OCI-LY3 (cell line): ENCODE measurements at regions not wholly inside any gene's neighbourhood (a gene's known extent, or its start where the extent isn't known, plus 50 kb on each side); places are given as distances from the start of the nearest gene placed in this dataset.
"Not testable (repeated sequence)": the region's sequence is repeated elsewhere in the genome, so short reads cannot be mapped to it uniquely, and the experiment has no call there.

Experiments used
- H2AFZ ChIP-seq: fragments of 200-600, 300-600 bp; shearing (Covaris generic); 2 replicates; pipeline ENCODE4 v1.6.0; 2014; ENCODE audit warnings: antibody characterized with exemption, low read depth, low read length
- H3K27ac ChIP-seq: fragments of 200-600, 300-600 bp; sonication (generic); 2 replicates; pipeline ENCODE4 v1.5.1; 2014; ENCODE audit warnings: mild to moderate bottlenecking, low read length, moderate library complexity, mixed read lengths
- H3K27me3 ChIP-seq: fragments of 200-600, 300-600 bp; sonication (generic); 2 replicates; pipeline ENCODE4 v1.6.1; 2014; ENCODE audit warnings: low read depth, low read length, mixed read lengths
- H3K36me3 ChIP-seq: fragments of 200-600, 300-600 bp; sonication (generic); replicated peaks from 2 replicates; pipeline ENCODE3; 2014; ENCODE audit warnings: low read depth, low read length, mixed read lengths
- H3K4me1 ChIP-seq: fragments of 300-600, 200-600 bp; sonication (generic); 2 replicates; pipeline ENCODE4 v1.6.1; 2014; ENCODE audit warnings: low read length, mixed read lengths
- H3K4me2 ChIP-seq: fragments of 200-600, 300-600 bp; sonication (generic); 2 replicates; pipeline ENCODE4 v1.6.1; 2014; ENCODE audit warnings: low read length, mixed read lengths
- H3K4me3 ChIP-seq: fragments of 300-600, 200-600 bp; sonication (generic); 2 replicates; pipeline ENCODE4 v1.5.1; 2014; ENCODE audit warnings: antibody characterized with exemption, mild to moderate bottlenecking, low read length, moderate library complexity
- H3K79me2 ChIP-seq: fragments of 300-600, 200-600 bp; shearing (Covaris generic); 2 replicates; pipeline ENCODE4 v1.6.1; 2014; ENCODE audit warnings: mild to moderate bottlenecking, low read length, mixed read lengths
- H3K9ac ChIP-seq: fragments of 300-600, 200-600 bp; shearing (Covaris generic); 2 replicates; pipeline ENCODE4 v1.6.0; 2014; ENCODE audit warnings: mild to moderate bottlenecking, low read length, moderate library complexity
- H3K9me3 ChIP-seq: fragments of 200-600, 300-600 bp; shearing (Covaris generic); 2 replicates; pipeline ENCODE4 v1.6.1; 2014; ENCODE audit warnings: low read length, mixed read lengths; ENCODE audit not compliant: insufficient read depth
- H4K20me1 ChIP-seq: fragments of 200-600, 300-600 bp; sonication (generic); 2 replicates; pipeline ENCODE4 v1.6.1; 2016; ENCODE audit warnings: low read length, mixed read lengths; ENCODE audit not compliant: insufficient read depth
- CTCF ChIP-seq: fragments of 200-600, 300-600 bp; sonication (generic); IDR thresholded peaks from 2 replicates; pipeline ENCODE4 v1.5.1; 2014; ENCODE audit warnings: antibody characterized with exemption, low read length, low read depth
- EZH2phosphoT487 ChIP-seq: fragments of 200-600 bp; shearing (Covaris generic); IDR thresholded peaks from 2 replicates; pipeline ENCODE4 v1.6.1; 2018; ENCODE audit warnings: antibody characterized with exemption, mixed run types, low read depth

DNA sequence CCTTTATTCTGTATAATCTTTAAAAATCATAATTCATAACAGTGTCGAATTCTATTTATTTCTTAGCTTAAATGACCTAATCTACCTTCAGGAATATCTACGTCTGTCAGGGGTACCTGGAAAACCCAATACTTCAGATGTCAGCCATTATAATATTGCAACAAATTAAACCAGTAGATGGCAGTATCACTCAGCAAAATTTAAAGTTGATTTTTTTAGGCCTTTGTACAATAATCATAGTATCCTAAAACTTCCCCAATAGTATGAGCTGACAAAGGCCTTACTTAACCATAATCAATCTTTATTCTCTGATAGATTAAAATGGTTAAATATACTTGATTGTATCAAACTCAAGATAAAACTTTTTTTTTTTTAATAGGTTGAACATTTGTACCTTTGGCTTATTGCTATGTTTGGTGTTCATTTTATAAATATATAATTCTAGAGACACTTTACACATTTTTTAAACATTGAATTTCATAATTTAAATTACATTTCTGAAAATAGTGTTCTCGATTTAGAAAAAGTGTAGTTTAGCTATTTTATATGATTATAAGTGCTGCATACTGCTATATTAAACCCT lies 830.2 kb upstream of the SPRY2 start:
- Histone ChIP-seq H2AFZ (peak overlapping the region; percentile 40), H3K4me2 (peak overlapping the region; percentile 48), H3K79me2 (no peaks in the 10 kb centered on the region), H3K36me3 (no peaks in the 10 kb centered on the region), H3K9ac (no peak overlapping the region), H3K27me3 (no peaks in the 10 kb centered on the region), H3K4me1 (peaks cover 6% of the 10 kb centered on the region; the same call in 1 of the 2 replicates), H3K27ac (no peak overlapping the region), H3K4me3 (peak overlapping the region; percentile 32), H4K20me1 (no peaks in the 10 kb centered on the region), H3K9me3 (no peaks in the 10 kb centered on the region)
- TF ChIP-seq EZH2phosphoT487, result no peak
- peak; percentile 79 for TF ChIP-seq CTCF

- not testable (repeated sequence) for H3K4me1 ChIP-seq, H3K36me3 ChIP-seq, H3K9ac ChIP-seq, H3K9me3 ChIP-seq, H3K4me3 ChIP-seq, H3K27me3 ChIP-seq, H3K79me2 ChIP-seq, H3K4me2 ChIP-seq, H2AFZ ChIP-seq, H3K27ac ChIP-seq, H4K20me1 ChIP-seq
These were observed 822.9 kb upstream of the SPRY2 start for GRCh38 chr13:81163823-81164222.

DNA sequence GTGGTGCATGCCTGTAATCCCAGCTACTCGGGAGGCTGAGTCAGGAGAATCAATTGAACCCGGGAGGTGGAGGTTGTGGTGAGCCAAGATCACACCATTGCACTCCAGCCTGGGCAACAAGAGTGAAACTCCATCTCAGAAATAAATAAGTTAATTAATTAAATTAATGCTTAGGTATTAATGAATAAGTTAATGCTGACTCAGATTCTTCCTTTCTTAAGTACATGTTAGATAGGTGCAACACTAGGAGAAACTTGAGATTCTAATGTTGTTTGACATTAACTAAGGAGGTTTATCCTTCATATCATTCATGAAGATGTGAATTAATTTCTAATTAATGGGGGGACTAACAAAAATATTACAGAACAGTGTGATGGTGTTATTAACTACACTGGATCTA lies 812.6 kb upstream of the SPRY2 start:
- Histone ChIP-seq H3K79me2 (no peaks in the 10 kb centered on the region), H3K9ac (no peak overlapping the region), H3K27ac (no peak overlapping the region), H3K4me1 (no peaks in the 10 kb centered on the region), H2AFZ (no peak overlapping the region), H3K9me3 (no peaks in the 10 kb centered on the region), H3K4me3 (no peak overlapping the region), H4K20me1 (no peaks in the 10 kb centered on the region), H3K36me3 (no peaks in the 10 kb centered on the region), H3K27me3 (no peaks in the 10 kb centered on the region), H3K4me2 (no peak overlapping the region)
- TF ChIP-seq CTCF, result no peak
- no peak for TF ChIP-seq EZH2phosphoT487

DNA sequence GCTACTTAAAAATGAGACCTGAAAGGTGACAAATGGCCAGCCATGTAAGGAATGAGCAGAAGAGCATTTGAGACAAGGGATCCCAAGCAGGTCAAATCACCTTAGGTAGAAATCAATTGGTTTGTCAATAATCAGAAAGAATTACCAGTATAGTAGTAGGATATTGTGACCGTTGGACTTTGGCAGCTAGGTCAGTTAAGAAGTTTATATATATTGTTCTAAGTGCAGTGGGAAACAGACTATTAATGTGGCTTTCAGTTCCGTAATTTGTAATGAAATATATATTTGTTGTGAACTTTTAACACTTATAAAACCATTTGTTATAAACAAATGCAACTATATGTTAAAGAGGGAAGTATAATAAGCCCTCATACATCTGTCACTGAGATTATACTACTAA lies 807.9 kb upstream of the SPRY2 start:
- Histone ChIP-seq H2AFZ (no peak overlapping the region), H3K4me3 (no peak overlapping the region), H3K27me3 (no peaks in the 10 kb centered on the region), H4K20me1 (no peaks in the 10 kb centered on the region), H3K4me1 (no peaks in the 10 kb centered on the region), H3K9ac (no peak overlapping the region), H3K27ac (no peak overlapping the region), H3K4me2 (no peak overlapping the region), H3K79me2 (no peaks in the 10 kb centered on the region), H3K36me3 (no peaks in the 10 kb centered on the region), H3K9me3 (no peaks in the 10 kb centered on the region)
- TF ChIP-seq CTCF (no peak), EZH2phosphoT487 (no peak)

- not testable (repeated sequence) for H3K9me3 ChIP-seq, H3K4me3 ChIP-seq, H3K4me2 ChIP-seq, H3K79me2 ChIP-seq, H4K20me1 ChIP-seq, H3K27me3 ChIP-seq, H3K4me1 ChIP-seq, H2AFZ ChIP-seq, H3K36me3 ChIP-seq, H3K9ac ChIP-seq, H3K27ac ChIP-seq
These were observed 805.6 kb upstream of the SPRY2 start for GRCh38 chr13:81146576-81146975.
